HG03571 (cell line): ENCODE measurements at regions not wholly inside any gene's neighbourhood (a gene's known extent, or its start where the extent isn't known, plus 50 kb on each side); places are given as distances from the start of the nearest gene placed in this dataset.
"Not testable (repeated sequence)": the region's sequence is repeated elsewhere in the genome, so short reads cannot be mapped to it uniquely, and the experiment has no call there.

Experiments used
- ATAC-seq: cut with Tn5 transposase; IDR thresholded peaks from one replicate; pipeline ENCODE4 v1.9.1; 2021; ENCODE audit not compliant: unreplicated experiment

- no peak for ATAC-seq
Observed at GRCh38 chr2:125681976-125682805, 973.8 kb upstream of the GYPC start.

GRCh38 chr2:125684256-125684655, 971.7 kb upstream of the GYPC start:
- no peak for ATAC-seq

- no peak for ATAC-seq
Observed at GRCh38 chr2:125684932-125685331, 971.0 kb upstream of the GYPC start.

- ATAC-seq, result no peak
Observed at GRCh38 chr2:125696560-125696959, 959.4 kb upstream of the GYPC start.

GRCh38 chr2:125698280-125698679, 957.7 kb upstream of the GYPC start:
- ATAC-seq, result no peak

- no peak for ATAC-seq
Observed at GRCh38 chr2:125701070-125701469, 954.9 kb upstream of the GYPC start.

GRCh38 chr2:125707611-125708010, 948.3 kb upstream of the GYPC start:
- no peak for ATAC-seq

GRCh38 chr2:125710561-125710960, 945.4 kb upstream of the GYPC start:
- no peak for ATAC-seq

GRCh38 chr2:125711075-125711474, 944.9 kb upstream of the GYPC start:
- ATAC-seq, result no peak

- no peak for ATAC-seq
Observed at GRCh38 chr2:125713533-125713932, 942.4 kb upstream of the GYPC start.

- no peak for ATAC-seq
Observed at GRCh38 chr2:125721072-125721721, 934.8 kb upstream of the GYPC start.

- no peak for ATAC-seq
Observed at GRCh38 chr2:125730921-125731320, 925.0 kb upstream of the GYPC start.

- no peak for ATAC-seq
Observed at GRCh38 chr2:125736306-125736705, 919.7 kb upstream of the GYPC start.

GRCh38 chr2:125745514-125745913, 910.4 kb upstream of the GYPC start:
- no peak for ATAC-seq

- no peak for ATAC-seq
Observed at GRCh38 chr2:125746321-125747164, 909.4 kb upstream of the GYPC start.

- no peak for ATAC-seq
Observed at GRCh38 chr2:125747165-125747425, 908.9 kb upstream of the GYPC start.

GRCh38 chr2:125756431-125756830, 899.5 kb upstream of the GYPC start:
- no peak for ATAC-seq

- ATAC-seq, result no peak
Observed at GRCh38 chr2:125796784-125797183, 859.2 kb upstream of the GYPC start.

GRCh38 chr2:125797192-125797591, 858.8 kb upstream of the GYPC start:
- no peak for ATAC-seq

- ATAC-seq, result no peak
Observed at GRCh38 chr2:125822746-125823145, 833.2 kb upstream of the GYPC start.

- not testable (repeated sequence) for ATAC-seq
Observed at GRCh38 chr2:125825781-125826180, 830.2 kb upstream of the GYPC start.

GRCh38 chr2:125837128-125837527, 818.8 kb upstream of the GYPC start:
- ATAC-seq, result no peak
